HepG2 (cell line): ENCODE measurements at regions not wholly inside any gene's neighbourhood (a gene's known extent, or its start where the extent isn't known, plus 50 kb on each side); places are given as distances from the start of the nearest gene placed in this dataset.

Experiments
- ATAC-seq: fragments of 200-7000 bp; cut with Tn5 transposase; 3 replicates; pipeline ENCODE4 v1.9.1; 2020; ENCODE audit warnings: mild to moderate bottlenecking, moderate library complexity
- BruUV-seq: library from RNA; stranded (reverse); fragments of 400-500 nt; replicated peaks from 2 replicates; lab custom pipeline; 2021; lab: Mats Ljungman, UMichigan
- CTCF ChIA-PET: fragments of 300-600 bp; formaldehyde crosslinking; extraction: SDS; loops from one replicate; lab custom pipeline; 2021; ENCODE audit warnings: low total read pairs, inconsistent platforms, low intra/inter-chr PET ratio; lab: Yijun Ruan, JAX
- POLR2A ChIA-PET: fragments of 350-600 bp; sonication (Branson Sonifier 250); formaldehyde crosslinking; loops from one replicate; lab custom pipeline; 2020; ENCODE audit warnings: antibody characterized with exemption, inconsistent platforms; lab: Yijun Ruan, JAX
- DNase-seq: peaks from one replicate; pipeline ENCODE4 v3.0.0-alpha.2; 2015; ENCODE audit warnings: low spot score
- FAIRE-seq: peaks from 3 replicates; lab custom pipeline; 2011; peaks lifted over from hg19 to GRCh38; lab: Jason Lieb, UNC
- H2AFZ ChIP-seq: one replicate; pipeline ENCODE4 v1.6.1; 2011; ENCODE audit warnings: low read length, inconsistent platforms
- H3K27ac ChIP-seq: fragments of 300-600 bp; 3 replicates; pipeline ENCODE4 v1.8.0; 2011; ENCODE audit warnings: mixed run types, mild to moderate bottlenecking, mixed read lengths, low read length, inconsistent platforms; ENCODE audit not compliant: insufficient read depth; ENCODE audit errors: extremely low read length
- H3K27me3 ChIP-seq, 2 experiments: fragments of 200-600 bp in 1 of 2; 2 replicates in 1 of 2; 3 replicates in 1 of 2; pipeline versions ENCODE4 v1.6.0 to v1.8.0; 2011; ENCODE audit warnings: low read length in 2 of 2, mild to moderate bottlenecking in 2 of 2, moderate library complexity in 2 of 2, inconsistent platforms in 1 of 2; ENCODE audit not compliant: insufficient read depth in 2 of 2, control insufficient read depth in 1 of 2
- H3K36me3 ChIP-seq, 2 experiments: fragments of 200-600 bp in 1 of 2; replicated peaks in 1 of 2; 2 replicates in 1 of 2; 3 replicates in 1 of 2; pipeline versions ENCODE4 v1.5.1 to v1.8.0; 2011; ENCODE audit warnings: low read length in 2 of 2, inconsistent platforms in 1 of 2; ENCODE audit not compliant: insufficient read depth in 2 of 2, control insufficient read depth in 1 of 2
- H3K4me1 ChIP-seq: 2 replicates; pipeline ENCODE4 v1.5.1; 2012; ENCODE audit warnings: low read length, inconsistent platforms; ENCODE audit not compliant: insufficient read depth
- H3K4me2 ChIP-seq: 2 replicates; pipeline ENCODE4 v1.6.0; 2011; ENCODE audit warnings: low read depth, low read length, inconsistent platforms
- H3K4me3 ChIP-seq, 3 experiments: fragments of 200-600 bp in 1 of 3; sonication (generic), shearing (Covaris generic) in 1 of 3; replicated peaks in 1 of 3; 2 replicates each; pipeline ENCODE4 v1.5.1; 2011 to 2016; ENCODE audit warnings: low read length in 3 of 3, inconsistent platforms in 2 of 3, low read depth in 2 of 3, mild to moderate bottlenecking in 2 of 3, control low read depth in 1 of 3, mixed read lengths in 1 of 3; ENCODE audit not compliant: insufficient read depth in 1 of 3
- H3K79me2 ChIP-seq: one replicate; pipeline ENCODE4 v1.6.1; 2011; ENCODE audit warnings: low read length, inconsistent platforms; ENCODE audit not compliant: insufficient read depth
- H3K9ac ChIP-seq: 2 replicates; pipeline ENCODE4 v1.6.0; 2011; ENCODE audit warnings: mild to moderate bottlenecking, low read depth, low read length, inconsistent platforms; ENCODE audit not compliant: insufficient read depth
- H3K9me3 ChIP-seq: 2 replicates; pipeline ENCODE4 v1.5.1; 2012; ENCODE audit warnings: mild to moderate bottlenecking, low read length
- H4K20me1 ChIP-seq: 2 replicates; pipeline ENCODE4 v1.6.0; 2011; ENCODE audit warnings: inconsistent platforms, mild to moderate bottlenecking, low read length, moderate library complexity; ENCODE audit not compliant: insufficient read depth
- AHR ChIP-seq: IDR thresholded peaks from 2 replicates; pipeline ENCODE4 v1.6.1; 2018; ENCODE audit warnings: missing genetic modification reagents, missing compliant biosample characterization
- NAIF1 ChIP-seq: sonication (generic); formaldehyde crosslinking; IDR thresholded peaks from 2 replicates; pipeline ENCODE4 v1.5.0; 2020; ENCODE audit warnings: mild to moderate bottlenecking, missing genetic modification reagents, borderline replicate concordance
- NFATC3 ChIP-seq: sonication (generic); formaldehyde crosslinking; IDR thresholded peaks from 2 replicates; pipeline ENCODE4 v1.5.1; 2020; ENCODE audit warnings: mild to moderate bottlenecking, missing genetic modification reagents
- SALL1 ChIP-seq: sonication (generic); formaldehyde crosslinking; IDR thresholded peaks from 2 replicates; pipeline ENCODE4 v1.8.0; 2022; ENCODE audit warnings: mild to moderate bottlenecking, missing genetic modification reagents
- ZNF12 ChIP-seq: sonication (generic); formaldehyde crosslinking; IDR thresholded peaks from 2 replicates; pipeline ENCODE4 v1.5.0; 2020; ENCODE audit warnings: missing genetic modification reagents
- ZNF264 ChIP-seq: sonication (generic); formaldehyde crosslinking; IDR thresholded peaks from 2 replicates; pipeline ENCODE4 v1.4.0; 2020; ENCODE audit warnings: missing genetic modification reagents
- ZNF331 ChIP-seq: sonication (generic); formaldehyde crosslinking; IDR thresholded peaks from 2 replicates; pipeline ENCODE4 v1.4.0; 2020; ENCODE audit warnings: missing genetic modification reagents
- ZNF850 ChIP-seq: sonication (generic); formaldehyde crosslinking; conservative IDR thresholded peaks from 2 replicates; pipeline ENCODE4 v1.9.0; 2021; ENCODE audit warnings: mild to moderate bottlenecking, missing genetic modification reagents
- WGBS: methylation state at CpG from one replicate; pipeline ENCODE4 v1.1.6; 2017; ENCODE audit warnings: low lambda C conversion rate; 5-methylcytosine and 5-hydroxymethylcytosine counted together
- in situ Hi-C: cut with HindIII; loops from 2 replicates; pipeline ENCODE4 v1.10.0; 2017; ENCODE audit warnings: low pct_unique_long_range_greater_than_20kb; ENCODE audit not compliant: extremely low pct_ligation_motif_present
- intact Hi-C: fragments of 100-400 bp; cut with micrococcal nuclease; formaldehyde crosslinking; loops from one replicate; pipeline ENCODE4 v1.10.0; 2022; ENCODE audit not compliant: unreplicated experiment
- TF ChIP-seq, protein P1 (sequence below): sonication (generic); formaldehyde crosslinking; IDR thresholded peaks from 2 replicates; pipeline ENCODE4 v1.4.0; 2020; ENCODE audit warnings: missing genetic modification reagents
- TF ChIP-seq, protein P2 (sequence below): sonication (generic); formaldehyde crosslinking; IDR thresholded peaks from 2 replicates; pipeline ENCODE4 v1.4.0; 2020; ENCODE audit warnings: missing genetic modification reagents, borderline replicate concordance
- TF ChIP-seq, protein P3 (sequence below): sonication (generic); formaldehyde crosslinking; IDR thresholded peaks from 2 replicates; pipeline ENCODE4 v1.4.0; 2020; ENCODE audit warnings: missing genetic modification reagents, borderline replicate concordance
- TF ChIP-seq, protein P4 (sequence below): IDR thresholded peaks from 2 replicates; pipeline ENCODE4 v1.6.1; 2012; ENCODE audit warnings: low read depth, low read length, improper control_type of control experiment
- TF ChIP-seq, protein P5 (sequence below): sonication (generic); formaldehyde crosslinking; IDR thresholded peaks from 2 replicates; pipeline ENCODE4 v1.4.0; 2020; ENCODE audit warnings: missing genetic modification reagents

DNA sequence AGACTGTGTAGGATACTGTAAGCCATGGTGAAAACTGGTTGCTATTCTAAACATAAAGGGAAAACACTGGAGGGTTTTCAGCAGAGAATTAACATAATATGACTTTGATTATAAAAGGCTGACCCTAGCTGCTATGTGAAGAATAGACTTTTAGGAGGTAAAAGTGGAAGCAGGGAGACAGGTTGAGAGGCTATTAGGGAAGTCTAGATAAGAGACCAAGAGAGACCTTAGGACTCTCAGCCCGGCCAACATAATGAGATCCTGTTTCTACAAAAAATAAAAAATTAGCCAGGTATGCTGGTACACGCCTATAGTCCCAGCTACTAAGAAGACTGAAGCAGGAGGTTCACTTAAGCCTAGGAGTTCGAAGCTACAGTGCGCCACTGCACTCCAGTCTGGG is 393.2 kb upstream of the PMFBP1 start:
- intact Hi-C loops: no loop called here
- Histone ChIP-seq H3K27me3 (no peaks in the 10 kb centered on the region), H3K4me1 (peaks cover 21% of the 10 kb centered on the region), H2AFZ (no peak overlapping the region), H3K79me2 (no peaks in the 10 kb centered on the region), H4K20me1 (no peaks in the 10 kb centered on the region), H3K4me3 (no peak overlapping the region), H3K9ac (no peak overlapping the region), H3K4me2 (no peak overlapping the region), H3K9me3 (no peaks in the 10 kb centered on the region), H3K36me3 (no peaks in the 10 kb centered on the region), H3K27ac (no peak overlapping the region)
- no TSS peak for BruUV-seq
- ChIA-PET POLR2A (no interaction called here), CTCF (no interaction called here)
- ATAC-seq: no peak
- in situ Hi-C loops: no loop called here
- DNase-seq: no peak
- WGBS: 94% methylated on average over 4 of the region's 4 CpGs
- FAIRE-seq: no peak
- TF ChIP-seq AHR (CRISPR knock-in tag): no peak
- TF ChIP-seq, protein P1, sequence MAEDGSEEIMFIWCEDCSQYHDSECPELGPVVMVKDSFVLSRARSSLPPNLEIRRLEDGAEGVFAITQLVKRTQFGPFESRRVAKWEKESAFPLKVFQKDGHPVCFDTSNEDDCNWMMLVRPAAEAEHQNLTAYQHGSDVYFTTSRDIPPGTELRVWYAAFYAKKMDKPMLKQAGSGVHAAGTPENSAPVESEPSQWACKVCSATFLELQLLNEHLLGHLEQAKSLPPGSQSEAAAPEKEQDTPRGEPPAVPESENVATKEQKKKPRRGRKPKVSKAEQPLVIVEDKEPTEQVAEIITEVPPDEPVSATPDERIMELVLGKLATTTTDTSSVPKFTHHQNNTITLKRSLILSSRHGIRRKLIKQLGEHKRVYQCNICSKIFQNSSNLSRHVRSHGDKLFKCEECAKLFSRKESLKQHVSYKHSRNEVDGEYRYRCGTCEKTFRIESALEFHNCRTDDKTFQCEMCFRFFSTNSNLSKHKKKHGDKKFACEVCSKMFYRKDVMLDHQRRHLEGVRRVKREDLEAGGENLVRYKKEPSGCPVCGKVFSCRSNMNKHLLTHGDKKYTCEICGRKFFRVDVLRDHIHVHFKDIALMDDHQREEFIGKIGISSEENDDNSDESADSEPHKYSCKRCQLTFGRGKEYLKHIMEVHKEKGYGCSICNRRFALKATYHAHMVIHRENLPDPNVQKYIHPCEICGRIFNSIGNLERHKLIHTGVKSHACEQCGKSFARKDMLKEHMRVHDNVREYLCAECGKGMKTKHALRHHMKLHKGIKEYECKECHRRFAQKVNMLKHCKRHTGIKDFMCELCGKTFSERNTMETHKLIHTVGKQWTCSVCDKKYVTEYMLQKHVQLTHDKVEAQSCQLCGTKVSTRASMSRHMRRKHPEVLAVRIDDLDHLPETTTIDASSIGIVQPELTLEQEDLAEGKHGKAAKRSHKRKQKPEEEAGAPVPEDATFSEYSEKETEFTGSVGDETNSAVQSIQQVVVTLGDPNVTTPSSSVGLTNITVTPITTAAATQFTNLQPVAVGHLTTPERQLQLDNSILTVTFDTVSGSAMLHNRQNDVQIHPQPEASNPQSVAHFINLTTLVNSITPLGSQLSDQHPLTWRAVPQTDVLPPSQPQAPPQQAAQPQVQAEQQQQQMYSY (CRISPR knock-in tag): no peak
- no peak for TF ChIP-seq ZNF12 (CRISPR knock-in tag)
- TF ChIP-seq, protein P2, sequence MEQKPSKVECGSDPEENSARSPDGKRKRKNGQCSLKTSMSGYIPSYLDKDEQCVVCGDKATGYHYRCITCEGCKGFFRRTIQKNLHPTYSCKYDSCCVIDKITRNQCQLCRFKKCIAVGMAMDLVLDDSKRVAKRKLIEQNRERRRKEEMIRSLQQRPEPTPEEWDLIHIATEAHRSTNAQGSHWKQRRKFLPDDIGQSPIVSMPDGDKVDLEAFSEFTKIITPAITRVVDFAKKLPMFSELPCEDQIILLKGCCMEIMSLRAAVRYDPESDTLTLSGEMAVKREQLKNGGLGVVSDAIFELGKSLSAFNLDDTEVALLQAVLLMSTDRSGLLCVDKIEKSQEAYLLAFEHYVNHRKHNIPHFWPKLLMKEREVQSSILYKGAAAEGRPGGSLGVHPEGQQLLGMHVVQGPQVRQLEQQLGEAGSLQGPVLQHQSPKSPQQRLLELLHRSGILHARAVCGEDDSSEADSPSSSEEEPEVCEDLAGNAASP (CRISPR knock-in tag): no peak
- no peak for TF ChIP-seq NFATC3
- TF ChIP-seq, protein P3, sequence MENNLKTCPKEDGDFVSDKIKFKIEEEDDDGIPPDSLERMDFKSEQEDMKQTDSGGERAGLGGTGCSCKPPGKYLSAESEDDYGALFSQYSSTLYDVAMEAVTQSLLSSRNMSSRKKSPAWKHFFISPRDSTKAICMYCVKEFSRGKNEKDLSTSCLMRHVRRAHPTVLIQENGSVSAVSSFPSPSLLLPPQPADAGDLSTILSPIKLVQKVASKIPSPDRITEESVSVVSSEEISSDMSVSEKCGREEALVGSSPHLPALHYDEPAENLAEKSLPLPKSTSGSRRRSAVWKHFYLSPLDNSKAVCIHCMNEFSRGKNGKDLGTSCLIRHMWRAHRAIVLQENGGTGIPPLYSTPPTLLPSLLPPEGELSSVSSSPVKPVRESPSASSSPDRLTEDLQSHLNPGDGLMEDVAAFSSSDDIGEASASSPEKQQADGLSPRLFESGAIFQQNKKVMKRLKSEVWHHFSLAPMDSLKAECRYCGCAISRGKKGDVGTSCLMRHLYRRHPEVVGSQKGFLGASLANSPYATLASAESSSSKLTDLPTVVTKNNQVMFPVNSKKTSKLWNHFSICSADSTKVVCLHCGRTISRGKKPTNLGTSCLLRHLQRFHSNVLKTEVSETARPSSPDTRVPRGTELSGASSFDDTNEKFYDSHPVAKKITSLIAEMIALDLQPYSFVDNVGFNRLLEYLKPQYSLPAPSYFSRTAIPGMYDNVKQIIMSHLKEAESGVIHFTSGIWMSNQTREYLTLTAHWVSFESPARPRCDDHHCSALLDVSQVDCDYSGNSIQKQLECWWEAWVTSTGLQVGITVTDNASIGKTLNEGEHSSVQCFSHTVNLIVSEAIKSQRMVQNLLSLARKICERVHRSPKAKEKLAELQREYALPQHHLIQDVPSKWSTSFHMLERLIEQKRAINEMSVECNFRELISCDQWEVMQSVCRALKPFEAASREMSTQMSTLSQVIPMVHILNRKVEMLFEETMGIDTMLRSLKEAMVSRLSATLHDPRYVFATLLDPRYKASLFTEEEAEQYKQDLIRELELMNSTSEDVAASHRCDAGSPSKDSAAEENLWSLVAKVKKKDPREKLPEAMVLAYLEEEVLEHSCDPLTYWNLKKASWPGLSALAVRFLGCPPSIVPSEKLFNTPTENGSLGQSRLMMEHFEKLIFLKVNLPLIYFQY (CRISPR knock-in tag): no peak
- no peak for TF ChIP-seq NAIF1 (CRISPR knock-in tag)
- TF ChIP-seq ZNF850 (CRISPR knock-in tag): no peak
- no peak for TF ChIP-seq SALL1
- TF ChIP-seq, protein P4, sequence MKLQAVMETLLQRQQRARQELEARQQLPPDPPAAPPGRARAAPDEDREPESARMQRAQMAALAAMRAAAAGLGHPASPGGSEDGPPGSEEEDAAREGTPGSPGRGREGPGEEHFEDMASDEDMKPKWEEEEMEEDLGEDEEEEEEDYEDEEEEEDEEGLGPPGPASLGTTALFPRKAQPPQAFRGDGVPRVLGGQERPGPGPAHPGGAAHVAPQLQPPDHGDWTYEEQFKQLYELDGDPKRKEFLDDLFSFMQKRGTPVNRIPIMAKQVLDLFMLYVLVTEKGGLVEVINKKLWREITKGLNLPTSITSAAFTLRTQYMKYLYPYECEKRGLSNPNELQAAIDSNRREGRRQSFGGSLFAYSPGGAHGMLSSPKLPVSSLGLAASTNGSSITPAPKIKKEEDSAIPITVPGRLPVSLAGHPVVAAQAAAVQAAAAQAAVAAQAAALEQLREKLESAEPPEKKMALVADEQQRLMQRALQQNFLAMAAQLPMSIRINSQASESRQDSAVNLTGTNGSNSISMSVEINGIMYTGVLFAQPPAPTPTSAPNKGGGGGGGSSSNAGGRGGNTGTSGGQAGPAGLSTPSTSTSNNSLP: no peak
- no peak for TF ChIP-seq ZNF264 (CRISPR knock-in tag)
- TF ChIP-seq ZNF331: no peak
- TF ChIP-seq, protein P5, sequence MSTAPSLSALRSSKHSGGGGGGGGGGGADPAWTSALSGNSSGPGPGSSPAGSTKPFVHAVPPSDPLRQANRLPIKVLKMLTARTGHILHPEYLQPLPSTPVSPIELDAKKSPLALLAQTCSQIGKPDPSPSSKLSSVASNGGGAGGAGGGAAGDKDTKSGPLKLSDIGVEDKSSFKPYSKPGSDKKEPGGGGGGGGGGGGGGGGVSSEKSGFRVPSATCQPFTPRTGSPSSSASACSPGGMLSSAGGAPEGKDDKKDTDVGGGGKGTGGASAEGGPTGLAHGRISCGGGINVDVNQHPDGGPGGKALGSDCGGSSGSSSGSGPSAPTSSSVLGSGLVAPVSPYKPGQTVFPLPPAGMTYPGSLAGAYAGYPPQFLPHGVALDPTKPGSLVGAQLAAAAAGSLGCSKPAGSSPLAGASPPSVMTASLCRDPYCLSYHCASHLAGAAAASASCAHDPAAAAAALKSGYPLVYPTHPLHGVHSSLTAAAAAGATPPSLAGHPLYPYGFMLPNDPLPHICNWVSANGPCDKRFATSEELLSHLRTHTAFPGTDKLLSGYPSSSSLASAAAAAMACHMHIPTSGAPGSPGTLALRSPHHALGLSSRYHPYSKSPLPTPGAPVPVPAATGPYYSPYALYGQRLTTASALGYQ (CRISPR knock-in tag): no peak
